K562 (cell line): ENCODE measurements at regions not wholly inside any gene's neighbourhood (a gene's known extent, or its start where the extent isn't known, plus 50 kb on each side); places are given as distances from the start of the nearest gene placed in this dataset.

Experiments used
- ATAC-seq: fragments of 200-7000 bp; cut with Tn5 transposase; 3 replicates; pipeline ENCODE4 v1.9.1; 2020; ENCODE audit warnings: moderate library complexity
- BruUV-seq: library from RNA; stranded (reverse); fragments of 400-500 nt; replicated peaks from 2 replicates; lab custom pipeline; 2021; lab: Mats Ljungman, UMichigan
- CTCF ChIA-PET: fragments of 300-600 bp; formaldehyde crosslinking; extraction: SDS; loops from one replicate; lab custom pipeline; 2021; ENCODE audit warnings: low intra/inter-chr PET ratio; lab: Yijun Ruan, JAX
- POLR2A ChIA-PET: fragments of 300-600, 350-650 bp; sonication (Branson Sonifier 250); formaldehyde crosslinking; extraction: SDS; loops from one replicate; lab custom pipeline; 2021; ENCODE audit warnings: antibody characterized with exemption, inconsistent platforms; lab: Yijun Ruan, JAX
- DNase-seq, 4 experiments: peaks; one replicate each; pipeline versions ENCODE4 v3.0.0 to v3.0.0-alpha.2; 2011 to 2018; ENCODE audit warnings: low spot score in 3 of 4, mixed read lengths in 3 of 4; ENCODE audit errors: extremely low read depth in 1 of 4
- FAIRE-seq: peaks from 2 replicates; lab custom pipeline; 2011; peaks lifted over from hg19 to GRCh38; lab: Jason Lieb, UNC
- H2AFZ ChIP-seq: 2 replicates; pipeline ENCODE4 v1.6.0; 2011; ENCODE audit warnings: low read depth, low read length, control low read depth, inconsistent platforms
- H3K27ac ChIP-seq: fragments of 200-600 bp; 3 replicates; pipeline ENCODE4 v1.8.0; 2011; ENCODE audit warnings: low read depth, mild to moderate bottlenecking, control low read depth, inconsistent platforms, low read length, moderate library complexity, mixed read lengths; ENCODE audit errors: extremely low read depth
- H3K27me3 ChIP-seq, 2 experiments: fragments of 300-600 bp in 1 of 2; 2 replicates in 1 of 2; 3 replicates in 1 of 2; pipeline versions ENCODE4 v1.6.0 to v1.8.0; 2011; ENCODE audit warnings: inconsistent platforms in 2 of 2, low read length in 2 of 2, mild to moderate bottlenecking in 1 of 2, mixed read lengths in 1 of 2, moderate library complexity in 1 of 2; ENCODE audit not compliant: control insufficient read depth in 2 of 2, insufficient read depth in 2 of 2
- H3K36me3 ChIP-seq: fragments of 300-600 bp; 3 replicates; pipeline ENCODE4 v1.8.0; 2011; ENCODE audit warnings: mild to moderate bottlenecking, low read length, inconsistent platforms; ENCODE audit not compliant: control insufficient read depth, insufficient read depth
- H3K4me1 ChIP-seq, 2 experiments: fragments of 200-600 bp in 1 of 2; replicated peaks in 1 of 2; 2 replicates in 1 of 2; 3 replicates in 1 of 2; pipeline versions ENCODE4 v1.5.1 to v1.8.0; 2011; ENCODE audit warnings: inconsistent platforms in 2 of 2, low read length in 2 of 2, mild to moderate bottlenecking in 1 of 2, mixed read lengths in 1 of 2, moderate library complexity in 1 of 2; ENCODE audit not compliant: control insufficient read depth in 2 of 2, insufficient read depth in 2 of 2
- H3K4me2 ChIP-seq: 2 replicates; pipeline ENCODE4 v1.6.1; 2011; ENCODE audit warnings: low read length, control low read depth, inconsistent platforms, mixed read lengths; ENCODE audit not compliant: insufficient read depth
- H3K4me3 ChIP-seq: fragments of 200-600 bp; sonication (generic), shearing (Covaris generic); 2 replicates; pipeline ENCODE4 v1.5.1; 2016; ENCODE audit warnings: control low read depth, inconsistent platforms
- H3K79me2 ChIP-seq: fragments of 200-600 bp; 3 replicates; pipeline ENCODE4 v1.8.0; 2011; ENCODE audit warnings: low read length, inconsistent platforms; ENCODE audit not compliant: control insufficient read depth, insufficient read depth
- H3K9ac ChIP-seq, 2 experiments: 2 replicates each; pipeline versions ENCODE4 v1.6.0 to v1.6.1; 2011; ENCODE audit warnings: low read depth in 2 of 2, low read length in 2 of 2, control low read depth in 1 of 2, inconsistent platforms in 1 of 2, mild to moderate bottlenecking in 1 of 2, mixed read lengths in 1 of 2; ENCODE audit not compliant: insufficient read depth in 1 of 2
- H3K9me1 ChIP-seq: one replicate; pipeline ENCODE4 v1.6.0; 2011; ENCODE audit warnings: inconsistent platforms, mild to moderate bottlenecking, low read length, moderate library complexity; ENCODE audit not compliant: control insufficient read depth, insufficient read depth
- H3K9me3 ChIP-seq: replicated peaks from 2 replicates; pipeline ENCODE4 v1.5.1; 2011; ENCODE audit warnings: low read depth, low read length, inconsistent platforms; ENCODE audit not compliant: control insufficient read depth, insufficient read depth
- H4K20me1 ChIP-seq: replicated peaks from 2 replicates; pipeline ENCODE4 v1.6.1; 2011; ENCODE audit warnings: low read length, inconsistent platforms, mixed read lengths; ENCODE audit not compliant: control insufficient read depth, insufficient read depth
- BCOR ChIP-seq: fragments of 450-650 bp; IDR thresholded peaks from 2 replicates; pipeline ENCODE4 v1.6.1; 2016
- CREB1 ChIP-seq, 2 experiments: sonication (generic) in 1 of 2; formaldehyde crosslinking in 1 of 2; IDR thresholded peaks; 2 replicates each; pipeline versions ENCODE4 v1.6.1 to v1.8.0; 2012 to 2022; ENCODE audit warnings: inconsistent platforms in 1 of 2, mild to moderate bottlenecking in 1 of 2, missing genetic modification reagents in 1 of 2, moderate library complexity in 1 of 2
- ELF2 ChIP-seq: fragments of 250-450 bp; sonication (Bioruptor Pico); IDR thresholded peaks from 2 replicates; pipeline ENCODE4 v1.5.0; 2021; ENCODE audit warnings: mild to moderate bottlenecking
- IRF2 ChIP-seq: sonication (generic); formaldehyde crosslinking; IDR thresholded peaks from 2 replicates; pipeline ENCODE4 v1.8.1; 2022; ENCODE audit warnings: mild to moderate bottlenecking, missing genetic modification reagents
- MAZ ChIP-seq, 2 experiments: fragments of 450-650 bp in 1 of 2; sonication (generic) in 1 of 2; formaldehyde crosslinking; IDR thresholded peaks in 1 of 2; conservative IDR thresholded peaks in 1 of 2; 2 replicates each; pipeline versions ENCODE4 v1.4.0 to v1.5.0; 2020; ENCODE audit warnings: mild to moderate bottlenecking in 1 of 2, missing genetic modification reagents in 1 of 2
- MGA ChIP-seq: fragments of 450-650 bp; IDR thresholded peaks from 2 replicates; pipeline ENCODE4 v1.6.1; 2016; ENCODE audit warnings: mild to moderate bottlenecking, moderate library complexity
- MITF ChIP-seq: IDR thresholded peaks from 2 replicates; pipeline ENCODE4 v1.6.1; 2014; ENCODE audit warnings: antibody characterized with exemption
- RB1 ChIP-seq: fragments of 450-650 bp; IDR thresholded peaks from 2 replicates; pipeline ENCODE4 v1.6.1; 2017; ENCODE audit warnings: low read depth, mild to moderate bottlenecking
- RBM34 ChIP-seq: fragments of 200-400 bp; formaldehyde crosslinking; IDR thresholded peaks from 2 replicates; pipeline ENCODE4 v1.6.1; 2018; ENCODE audit warnings: low read length, borderline replicate concordance; ENCODE audit not compliant: insufficient read depth
- TARDBP ChIP-seq: fragments of 450-650 bp; IDR thresholded peaks from 2 replicates; pipeline ENCODE4 v1.6.1; 2016
- WGBS: fragments of 100-300 bp; shearing (Covaris generic); methylation state at CpG from one replicate; pipeline ENCODE4 v1.1.6; 2016; ENCODE audit warnings: low coverage, mixed read lengths; ENCODE audit not compliant: insufficient coverage; ENCODE audit errors: missing lambda C conversion rate; 5-methylcytosine and 5-hydroxymethylcytosine counted together
- in situ Hi-C: fragments of 300-500 bp; cut with MboI; formaldehyde crosslinking; loops from 4 replicates; pipeline ENCODE4 v1.15.0; 2018; ENCODE audit warnings: inconsistent platforms, mixed read lengths
- intact Hi-C: fragments of 100-400 bp; cut with micrococcal nuclease; formaldehyde crosslinking; loops from 2 replicates; pipeline ENCODE4 v1.14.2; 2022

- FAIRE-seq: no peak
- TF ChIP-seq MAZ (CRISPR knock-in tag; conservative IDR thresholded peaks at IDR 0.05 in 1 of 2, IDR thresholded peaks at IDR 0.05 in 1 of 2) (no peak), TARDBP (no peak), IRF2 (CRISPR knock-in tag) (no peak), RB1 (no peak), MGA (no peak), MITF (no peak), BCOR (no peak), ELF2 (CRISPR knock-in tag) (no peak), CREB1 (IDR thresholded peaks at IDR 0.05) (no peak), CREB1 (CRISPR knock-in tag; IDR thresholded peaks at IDR 0.05) (no peak), RBM34 (no peak)
These were observed 60.0 kb upstream of the PARP11 start for GRCh38 chr12:3933074-3933818.

More at GRCh38 chr12:3933074-3933818, 60.0 kb upstream of the PARP11 start:
- DNase-seq (no peak), ATAC-seq (no peak)
- H3K4me2 ChIP-seq: no peak overlapping the region
- CTCF ChIA-PET: no interaction called here
- no peaks in the 10 kb centered on the region for H3K36me3 ChIP-seq
- H3K9ac ChIP-seq: no peak overlapping the region
- no peaks in the 10 kb centered on the region; a peak in 1 of 5 replicates for H3K4me1 ChIP-seq
- intact Hi-C loops: no loop called here
- H3K9me3 ChIP-seq: no peaks in the 10 kb centered on the region
- POLR2A ChIA-PET: no interaction called here
- H3K27ac ChIP-seq: no peak overlapping the region
- no peak overlapping the region for H2AFZ ChIP-seq
- no TSS peak for BruUV-seq
- in situ Hi-C loops: no loop called here
- H3K27me3 ChIP-seq: no peaks in the 10 kb centered on the region
- no peaks in the 10 kb centered on the region for H3K79me2 ChIP-seq
- WGBS: 1% methylated on average over 9 of the region's 9 CpGs
- no peaks in the 10 kb centered on the region for H3K9me1 ChIP-seq
- no peak overlapping the region for H3K4me3 ChIP-seq
- no peaks in the 10 kb centered on the region for H4K20me1 ChIP-seq
